ENCODE measurements at regions not wholly inside any gene's neighbourhood (a gene's known extent, or its start where the extent isn't known, plus 50 kb on each side); places are given as distances from the start of the nearest gene placed in this dataset.
"Not testable (repeated sequence)": the region's sequence is repeated elsewhere in the genome, so short reads cannot be mapped to it uniquely, and the experiment has no call there.

- Histone ChIP-seq H3K27ac (ENCODE audit: low read depth in 1 of 2, low read length in 1 of 2) (no peak overlapping the region), H3K9ac (ENCODE audit: insufficient read depth in 1 of 2, low read length in 2 of 2) (no peak overlapping the region), H3K4me3 (no peak overlapping the region), H3K36me3 (ENCODE audit: control insufficient read depth in 4 of 4, insufficient read depth in 4 of 4, low read length in 4 of 4) (no peaks in the 10 kb centered on the region), H3K9me3 (ENCODE audit: control insufficient read depth in 4 of 4, insufficient read depth in 3 of 4, low read length in 3 of 4) (peaks cover 0 to 20% (median 4%) of the 10 kb centered on the region in 4 donors), H3K4me1 (ENCODE audit: control insufficient read depth in 5 of 5, insufficient read depth in 5 of 5, low read length in 5 of 5) (no peaks in the 10 kb centered on the region), H3K27me3 (ENCODE audit: control insufficient read depth in 3 of 3, insufficient read depth in 3 of 3, low read length in 2 of 3) (no peaks in the 10 kb centered on the region)
- TF ChIP-seq CTCF (IDR thresholded peaks at IDR 0.05; ENCODE audit: control extremely low read depth, extremely low read depth), result no peak
- WGBS, 2 donors, result 46 to 53% methylated on average over 5 of the region's 5 CpGs
- ATAC-seq (ENCODE audit: insufficient read depth, low FRiP score), result no peak
- no peak for DNase-seq
These were observed 869.2 kb downstream of the TMEM121 start for GRCh38 chr14:106395456-106396050.

- 71 to 77% methylated on average over 4 of the region's 4 CpGs for WGBS, 2 donors
These were observed 870.6 kb downstream of the TMEM121 start for GRCh38 chr14:106396999-106397398.

DNA sequence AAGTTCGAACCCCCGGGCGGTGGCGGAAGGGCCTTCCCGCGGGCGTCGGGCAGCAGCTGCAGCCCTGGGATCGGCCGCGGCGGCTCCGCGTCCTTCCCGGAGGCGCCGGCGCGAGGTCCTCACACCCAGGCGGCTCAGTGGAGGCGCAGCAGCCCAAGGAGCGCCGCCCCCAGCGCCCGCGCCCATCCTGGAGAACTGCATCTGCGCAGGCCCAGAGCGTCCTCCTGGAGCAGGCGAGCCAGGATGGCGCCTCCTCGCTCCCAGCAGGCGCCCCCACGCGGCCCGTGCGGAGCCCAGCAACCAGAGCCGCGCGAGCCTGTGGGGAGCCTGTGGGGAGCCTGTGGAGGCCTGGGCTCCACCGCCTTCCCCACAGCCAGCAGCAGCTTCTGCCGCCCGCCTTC is 872.5 kb downstream of the TMEM121 start:
- not testable (repeated sequence) for H3K4me3 ChIP-seq; H3K9me3 ChIP-seq (ENCODE audit: control insufficient read depth in 4 of 4, insufficient read depth in 3 of 4, low read length in 3 of 4); H3K9ac ChIP-seq (ENCODE audit: insufficient read depth in 1 of 2, low read length in 2 of 2); H3K36me3 ChIP-seq (ENCODE audit: control insufficient read depth in 4 of 4, insufficient read depth in 4 of 4, low read length in 4 of 4); H3K27ac ChIP-seq (ENCODE audit: low read depth in 1 of 2, low read length in 1 of 2); DNase-seq; H3K4me1 ChIP-seq (ENCODE audit: control insufficient read depth in 5 of 5, insufficient read depth in 5 of 5, low read length in 5 of 5); H3K27me3 ChIP-seq (ENCODE audit: control insufficient read depth in 3 of 3, insufficient read depth in 3 of 3, low read length in 2 of 3); ATAC-seq (ENCODE audit: insufficient read depth, low FRiP score)
- WGBS, 2 donors, result 66 to 83% methylated on average over 22 to 42 of the region's 42 CpGs

More at GRCh38 chr14:106396999-106397398, 870.6 kb downstream of the TMEM121 start:
- H3K36me3 ChIP-seq (ENCODE audit: control insufficient read depth in 4 of 4, insufficient read depth in 4 of 4, low read length in 4 of 4), result no peaks in the 10 kb centered on the region
- H3K27me3 ChIP-seq (ENCODE audit: control insufficient read depth in 3 of 3, insufficient read depth in 3 of 3, low read length in 2 of 3), result no peaks in the 10 kb centered on the region
- no peak overlapping the region for H3K27ac ChIP-seq (ENCODE audit: low read depth in 1 of 2, low read length in 1 of 2)
- DNase-seq (no peak), ATAC-seq (ENCODE audit: insufficient read depth, low FRiP score) (no peak)
- no peak overlapping the region for H3K9ac ChIP-seq (ENCODE audit: insufficient read depth in 1 of 2, low read length in 2 of 2)
- no peaks in the 10 kb centered on the region for H3K4me1 ChIP-seq (ENCODE audit: control insufficient read depth in 5 of 5, insufficient read depth in 5 of 5, low read length in 5 of 5)
- no peak for TF ChIP-seq CTCF (IDR thresholded peaks at IDR 0.05; ENCODE audit: control extremely low read depth, extremely low read depth)
- peaks cover 0 to 13% (median 2%) of the 10 kb centered on the region in 4 donors for H3K9me3 ChIP-seq (ENCODE audit: control insufficient read depth in 4 of 4, insufficient read depth in 3 of 4, low read length in 3 of 4)
- H3K4me3 ChIP-seq, result no peak overlapping the region

DNA sequence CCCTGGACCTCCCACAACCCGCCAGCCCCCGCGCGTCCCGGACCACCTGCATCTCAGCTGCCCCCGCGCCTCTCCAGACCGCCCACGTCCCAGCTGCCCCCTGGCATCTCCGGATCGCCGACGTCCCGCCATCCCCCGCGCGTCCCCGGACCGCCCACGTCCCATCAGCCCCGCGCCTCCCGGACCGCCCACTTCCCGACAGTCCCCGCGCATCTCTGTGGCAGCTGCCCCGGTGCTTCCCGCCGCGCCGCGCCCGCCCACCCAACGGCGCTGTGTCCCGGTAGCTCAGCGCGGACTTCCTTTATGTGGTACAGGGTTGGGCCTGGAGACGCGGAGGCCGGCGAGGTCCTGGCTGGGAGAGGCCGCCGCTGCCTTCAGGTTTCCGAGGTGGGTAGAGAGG is 874.9 kb downstream of the TMEM121 start:
- not testable (repeated sequence) for ATAC-seq (ENCODE audit: insufficient read depth, low FRiP score); H3K4me1 ChIP-seq (ENCODE audit: control insufficient read depth in 5 of 5, insufficient read depth in 5 of 5, low read length in 5 of 5); H3K9me3 ChIP-seq (ENCODE audit: control insufficient read depth in 4 of 4, insufficient read depth in 3 of 4, low read length in 3 of 4); H3K27me3 ChIP-seq (ENCODE audit: control insufficient read depth in 3 of 3, insufficient read depth in 3 of 3, low read length in 2 of 3); H3K4me3 ChIP-seq; H3K27ac ChIP-seq (ENCODE audit: low read depth in 1 of 2, low read length in 1 of 2); H3K9ac ChIP-seq (ENCODE audit: insufficient read depth in 1 of 2, low read length in 2 of 2); H3K36me3 ChIP-seq (ENCODE audit: control insufficient read depth in 4 of 4, insufficient read depth in 4 of 4, low read length in 4 of 4); DNase-seq
- 81 to 89% methylated on average over 40 to 46 of the region's 46 CpGs for WGBS, 2 donors

GRCh38 chr14:106410229-106410628 is 883.8 kb downstream of the TMEM121 start:
- not testable (repeated sequence) for H3K9ac ChIP-seq (ENCODE audit: insufficient read depth in 1 of 2, low read length in 2 of 2); H3K4me3 ChIP-seq; H3K27ac ChIP-seq (ENCODE audit: low read depth in 1 of 2, low read length in 1 of 2); H3K4me1 ChIP-seq (ENCODE audit: control insufficient read depth in 5 of 5, insufficient read depth in 5 of 5, low read length in 5 of 5); H3K27me3 ChIP-seq (ENCODE audit: control insufficient read depth in 3 of 3, insufficient read depth in 3 of 3, low read length in 2 of 3); DNase-seq; ATAC-seq (ENCODE audit: insufficient read depth, low FRiP score); H3K36me3 ChIP-seq (ENCODE audit: control insufficient read depth in 4 of 4, insufficient read depth in 4 of 4, low read length in 4 of 4); H3K9me3 ChIP-seq (ENCODE audit: control insufficient read depth in 4 of 4, insufficient read depth in 3 of 4, low read length in 3 of 4)
- WGBS, 2 donors, result 49 to 54% methylated on average over 9 of the region's 9 CpGs
